ENCODE measurements at regions not wholly inside any gene's neighbourhood (a gene's known extent, or its start where the extent isn't known, plus 50 kb on each side); places are given as distances from the start of the nearest gene placed in this dataset.

- Histone ChIP-seq H4K8ac (ENCODE audit: extremely low read depth, insufficient read depth, low read length) (no peak overlapping the region), H3K27me3 (replicated peaks in 1 of 4; ENCODE audit: control insufficient read depth in 3 of 4, extremely low read depth in 1 of 4, insufficient read depth in 3 of 4, low read length in 3 of 4) (peaks cover 0 to 3% (median 0%) of the 10 kb centered on the region in 4 experiments; a peak in 3 of 7 replicates), H4K91ac (replicated peaks; ENCODE audit: insufficient read length, low read length) (peak overlapping the region; percentile 68), H3K23ac (ENCODE audit: insufficient read length) (no peak overlapping the region), H3K23me2 (ENCODE audit: low read depth, low read length) (no peaks in the 10 kb centered on the region), H2BK20ac (ENCODE audit: low read length) (peak overlapping the region; percentile 98; the same call in 1 of the 2 replicates), H2BK12ac (ENCODE audit: low read depth, low read length) (peak overlapping the region; percentile 93), H2BK15ac (ENCODE audit: low read length) (peak overlapping the region; percentile 81; the same call in 1 of the 2 replicates), H3K36me3 (ENCODE audit: control insufficient read depth in 2 of 4, insufficient read depth in 4 of 4, low read length in 3 of 4) (no peaks in the 10 kb centered on the region), H3K18ac (ENCODE audit: extremely low read depth, low read length) (no peak overlapping the region), H3K4me3 (ENCODE audit: extremely low read depth in 1 of 4, insufficient read depth in 2 of 4, low read depth in 3 of 4, low read length in 4 of 4) (no peak overlapping the region), H4K20me1 (replicated peaks in 1 of 2; ENCODE audit: control insufficient read depth in 1 of 2, insufficient read depth in 2 of 2, low read length in 2 of 2) (no peaks in the 10 kb centered on the region), H3K9ac (replicated peaks in 1 of 4; ENCODE audit: extremely low read depth in 1 of 4, low read depth in 3 of 4, low read length in 3 of 4) (peak overlapping the region in 1 of 4 experiments; percentile 4; a peak in 1 of 7 replicates), H2BK5ac (ENCODE audit: low read depth, low read length) (peak overlapping the region; percentile 68), H3K56ac (replicated peaks; ENCODE audit: insufficient read length, low read depth, low read length) (no peak overlapping the region), H3K14ac (ENCODE audit: insufficient read length) (no peak overlapping the region), H2BK120ac (replicated peaks; ENCODE audit: low read depth, low read length) (no peak overlapping the region), H3K79me1 (ENCODE audit: low read depth, low read length) (no peaks in the 10 kb centered on the region), H3K4me1 (replicated peaks in 1 of 4; ENCODE audit: control insufficient read depth in 3 of 4, insufficient read depth in 4 of 4, low read length in 3 of 4) (peaks cover 10 to 20% (median 13%) of the 10 kb centered on the region in 4 experiments), H2AFZ (ENCODE audit: low read length) (0 out of 2 replicates have a peak overlapping the region, but pooled peaks have one; percentile 16), H3K9me3 (ENCODE audit: insufficient read depth in 2 of 2, low read depth in 1 of 2, low read length in 1 of 2) (no peaks in the 10 kb centered on the region), H3K27ac (ENCODE audit: low read depth, low read length) (0 out of 2 replicates have a peak overlapping the region, but pooled peaks have one; percentile 33), H3K79me2 (ENCODE audit: control insufficient read depth in 1 of 2, insufficient read depth in 2 of 2, low read length in 2 of 2) (no peaks in the 10 kb centered on the region), H3K4ac (replicated peaks; ENCODE audit: insufficient read length, low read depth, low read length) (peak overlapping the region; percentile 15), H2AK5ac (ENCODE audit: low read depth, low read length) (no peak overlapping the region), H3K4me2 (ENCODE audit: insufficient read depth in 1 of 2, low read depth in 2 of 2, low read length in 2 of 2) (peak overlapping the region; percentile 32 to 84; a peak in 3 of 4 replicates), H4K5ac (ENCODE audit: insufficient read length, low read depth, low read length) (no peak overlapping the region)
- 51% methylated on average over 11 of the region's 11 CpGs; no CpG with 5 or more reads in 1 of the 2 experiments for WGBS, 2 experiments (ENCODE audit: extremely low coverage in 1 of 2, insufficient coverage in 1 of 2, insufficient read length in 1 of 2, insufficient replicate concordance in 2 of 2, low coverage in 1 of 2, low lambda C conversion rate in 2 of 2, missing lambda C conversion rate in 1 of 2)
- CTCF ChIA-PET (ENCODE audit: partially characterized antibody) = interaction anchor here (1.0 to 1.7 kb wide), 2 partner anchors 15 to 20 kb away, joined by 3 to 4 read pairs; no protein-coding TSS in a partner anchor
- no peak for TF ChIP-seq POU5F1 (IDR thresholded peaks at IDR 0.05; ENCODE audit: low read depth, low read length)
- TF ChIP-seq CREB1 (IDR thresholded peaks at IDR 0.05) = peak; percentile 14; the same call in 1 of the 2 replicates
- no peak for TF ChIP-seq E2F6 (IDR thresholded peaks at IDR 0.05)
- DNase-seq (ENCODE audit: low read depth in 1 of 2, low spot score in 2 of 2) (no peak), FAIRE-seq (peak; percentile 84)
- POLR2A ChIA-PET (ENCODE audit: partially characterized antibody) = no interaction called here
Observed at GRCh38 chr17:6257336-6257735, 177.6 kb downstream of the AIPL1 start.

All from H1 (cell line).